ENCODE measurements at regions not wholly inside any gene's neighbourhood (a gene's known extent, or its start where the extent isn't known, plus 50 kb on each side); places are given as distances from the start of the nearest gene placed in this dataset.
"Not testable (repeated sequence)": the region's sequence is repeated elsewhere in the genome, so short reads cannot be mapped to it uniquely, and the experiment has no call there.

DNA sequence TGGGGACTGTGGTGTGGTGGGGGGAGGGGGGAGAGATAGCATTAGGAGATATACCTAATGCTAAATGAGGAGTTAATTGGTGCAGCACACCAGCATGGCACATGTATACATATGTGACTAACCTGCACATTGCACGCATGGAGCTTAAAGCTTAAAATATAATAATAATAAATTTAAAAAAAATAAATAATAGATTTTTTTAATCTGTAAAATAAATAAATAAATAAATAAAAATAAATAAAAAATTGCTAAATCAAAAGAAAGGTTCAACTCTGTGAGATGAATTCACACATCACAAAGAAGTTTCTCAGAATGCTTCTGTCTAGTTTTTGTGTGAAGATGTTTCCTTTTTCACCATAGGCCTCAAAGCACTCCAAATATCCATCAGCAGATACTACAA, 1793.7 kb downstream of the UQCRFS1 start:
- not testable (repeated sequence) for H3K27ac Mint-ChIP-seq; H3K4me3 Mint-ChIP-seq; ATAC-seq; H3K27me3 Mint-ChIP-seq; DNase-seq (ENCODE audit: low spot score); H3K4me1 Mint-ChIP-seq (ENCODE audit: low read depth in 2 of 2)
- peaks cover 28% of the 10 kb centered on the region for H3K36me3 Mint-ChIP-seq
- H3K9me3 Mint-ChIP-seq: peaks cover 44% of the 10 kb centered on the region

DNA sequence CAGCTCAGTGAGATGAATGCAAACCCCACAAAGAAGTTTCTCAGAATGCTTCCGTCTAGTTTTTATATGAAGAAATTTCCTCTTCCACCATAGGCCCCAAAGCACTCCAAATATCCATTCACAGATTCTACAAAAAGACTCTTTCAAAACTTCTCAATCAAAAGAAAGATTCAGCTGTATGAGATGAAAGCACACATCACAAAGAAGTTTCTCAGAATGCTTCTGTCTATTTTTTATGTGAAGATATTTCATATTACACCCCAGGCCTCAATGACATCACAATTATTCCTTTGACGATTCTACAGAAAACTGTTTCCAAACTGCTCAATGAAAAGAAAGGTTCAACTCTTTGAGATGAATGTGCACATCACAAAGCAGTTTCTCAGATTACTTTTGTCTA, 1819.4 kb downstream of the UQCRFS1 start:
- Mint-ChIP-seq H3K27ac (no peak overlapping the region), H3K36me3 (peaks cover 74% of the 10 kb centered on the region), H3K4me1 (ENCODE audit: low read depth in 2 of 2) (no peaks in the 10 kb centered on the region), H3K9me3 (peaks cover 65% of the 10 kb centered on the region), H3K27me3 (no peaks in the 10 kb centered on the region), H3K4me3 (no peak overlapping the region)
- DNase-seq (ENCODE audit: low spot score): no peak
- no peak for ATAC-seq

DNA sequence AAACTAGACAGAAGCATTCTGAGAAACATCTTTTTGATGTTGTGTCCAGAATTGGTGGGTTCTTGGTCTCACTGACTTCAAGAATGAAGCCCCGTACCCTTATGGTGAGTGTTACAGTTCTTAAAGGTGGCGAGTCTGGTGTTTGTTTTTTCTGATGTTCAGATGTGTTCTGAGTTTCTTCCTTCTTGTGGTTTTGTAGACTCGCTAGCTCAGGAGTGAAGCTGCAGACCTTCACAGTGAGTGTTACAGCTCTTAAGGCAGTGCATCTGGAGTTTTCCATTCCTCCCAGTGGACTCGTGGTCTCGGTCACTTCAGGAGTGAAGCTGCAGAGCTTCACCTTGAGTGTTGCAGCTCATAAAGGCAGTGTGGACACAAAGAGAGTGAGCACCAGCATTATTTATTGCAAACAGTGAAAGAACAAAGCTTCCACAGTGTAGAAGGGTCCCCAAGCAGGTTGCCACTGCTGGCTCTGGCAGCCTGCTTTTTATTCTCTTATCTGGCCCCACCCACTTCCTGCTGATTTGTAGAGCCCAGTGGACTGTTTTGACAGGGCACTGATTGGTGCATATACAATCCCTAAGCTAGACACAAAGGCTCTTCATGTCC, 1820.8 kb downstream of the UQCRFS1 start:
- ATAC-seq: no peak
- H3K27ac Mint-ChIP-seq: no peak overlapping the region

DNA sequence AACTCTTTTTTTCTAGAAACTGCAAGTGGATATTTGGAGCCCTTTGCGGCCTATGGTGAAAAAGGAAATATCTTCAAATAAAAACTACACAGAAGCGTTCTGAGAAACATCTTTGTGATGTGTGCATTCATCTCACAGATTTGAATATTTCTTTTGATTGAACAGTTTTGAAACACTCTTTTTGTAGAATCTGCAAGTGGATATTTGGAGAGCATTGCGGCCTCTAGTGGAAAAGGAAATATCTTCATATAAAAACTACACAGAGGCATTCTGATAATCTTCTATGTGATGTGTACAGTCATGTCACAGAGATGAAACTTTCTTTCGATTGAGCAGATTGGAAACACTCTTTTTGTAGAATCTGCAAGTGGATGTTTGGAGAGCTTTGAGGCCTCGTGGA, 1833.6 kb downstream of the UQCRFS1 start:
- Mint-ChIP-seq H3K9me3 (peaks cover 51% of the 10 kb centered on the region), H3K36me3 (peaks cover 51% of the 10 kb centered on the region)
- not testable (repeated sequence) for H3K27me3 Mint-ChIP-seq; H3K4me3 Mint-ChIP-seq; DNase-seq (ENCODE audit: low spot score); H3K4me1 Mint-ChIP-seq (ENCODE audit: low read depth in 2 of 2); ATAC-seq; H3K27ac Mint-ChIP-seq

More for the DNA sequence above, 1820.8 kb downstream of the UQCRFS1 start:
- no peak for DNase-seq (ENCODE audit: low spot score)
- no peaks in the 10 kb centered on the region for H3K27me3 Mint-ChIP-seq
- no peak overlapping the region for H3K4me3 Mint-ChIP-seq
- no peaks in the 10 kb centered on the region for H3K4me1 Mint-ChIP-seq (ENCODE audit: low read depth in 2 of 2)
- peaks cover 76% of the 10 kb centered on the region for H3K36me3 Mint-ChIP-seq
- H3K9me3 Mint-ChIP-seq: peaks cover 59% of the 10 kb centered on the region

DNA sequence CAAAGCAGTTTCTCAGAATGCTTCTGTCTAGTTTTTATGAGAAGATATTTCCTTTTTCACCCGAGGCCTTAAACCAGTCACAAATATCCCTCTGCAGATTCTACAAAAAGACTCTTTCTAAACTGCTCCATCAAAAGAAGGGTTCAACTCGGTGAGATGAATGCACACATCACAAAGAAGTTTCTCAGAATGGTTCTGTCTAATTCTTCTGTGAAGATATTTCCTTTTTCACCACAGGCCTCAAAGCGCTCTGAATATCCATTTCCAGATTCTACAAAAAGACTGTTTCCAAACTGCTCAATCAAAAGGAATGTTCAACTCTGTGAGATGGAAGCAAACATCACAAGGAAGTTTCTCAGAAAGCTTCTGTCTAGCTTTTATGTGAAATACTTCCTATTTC, 1843.3 kb downstream of the UQCRFS1 start:
- H3K4me3 Mint-ChIP-seq; H3K27ac Mint-ChIP-seq; H3K4me1 Mint-ChIP-seq (ENCODE audit: low read depth in 2 of 2); H3K27me3 Mint-ChIP-seq; DNase-seq (ENCODE audit: low spot score); ATAC-seq: not testable (repeated sequence)
- Mint-ChIP-seq H3K36me3 (peaks cover 53% of the 10 kb centered on the region), H3K9me3 (peaks cover 72% of the 10 kb centered on the region)

DNA sequence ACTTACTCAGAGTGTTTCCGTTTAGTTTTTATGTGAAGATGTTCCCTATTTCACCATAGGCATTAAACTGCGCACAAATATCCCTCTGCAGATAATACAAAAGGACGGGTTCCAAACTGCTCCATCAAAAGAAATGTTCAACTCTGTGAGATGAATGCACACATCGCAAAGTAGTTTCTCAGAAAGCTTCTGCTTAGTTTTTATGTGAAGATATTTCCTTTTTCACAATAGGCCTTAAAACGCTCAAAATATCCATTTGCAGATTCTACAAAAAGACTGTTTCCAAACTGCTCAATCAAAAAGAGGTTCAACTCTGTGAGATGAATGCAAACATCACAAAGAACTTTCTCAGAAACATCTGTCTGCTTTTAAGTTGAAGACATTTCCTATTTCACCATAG, 1850.5 kb downstream of the UQCRFS1 start:
- Mint-ChIP-seq H3K9me3 (peaks cover 80% of the 10 kb centered on the region), H3K36me3 (peaks cover 62% of the 10 kb centered on the region)
- DNase-seq (ENCODE audit: low spot score); H3K27ac Mint-ChIP-seq; H3K27me3 Mint-ChIP-seq; H3K4me3 Mint-ChIP-seq; ATAC-seq; H3K4me1 Mint-ChIP-seq (ENCODE audit: low read depth in 2 of 2): not testable (repeated sequence)

DNA sequence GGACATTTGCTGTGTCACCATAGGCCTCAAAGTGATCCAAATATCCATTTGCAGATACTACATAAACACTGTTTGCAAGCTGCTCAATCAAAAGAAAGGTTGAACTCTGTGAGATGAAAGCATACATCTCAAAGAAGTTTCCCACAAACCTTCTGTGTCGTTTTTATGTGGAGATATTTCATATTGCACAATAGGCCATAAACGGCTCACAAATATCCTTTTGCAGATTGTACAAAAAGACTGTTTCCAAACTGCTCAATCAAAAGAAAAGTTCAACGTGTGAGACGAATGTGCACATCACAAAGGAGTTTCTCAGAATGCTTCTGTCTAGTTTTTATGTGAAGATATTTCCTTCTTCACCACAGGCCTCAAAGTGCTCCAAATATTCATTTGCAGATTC, 1857.4 kb downstream of the UQCRFS1 start:
- not testable (repeated sequence) for H3K27ac Mint-ChIP-seq; ATAC-seq; DNase-seq (ENCODE audit: low spot score)

More for the DNA sequence above, 1857.4 kb downstream of the UQCRFS1 start:
- Mint-ChIP-seq H3K36me3 (peaks cover 78% of the 10 kb centered on the region), H3K9me3 (peaks cover 82% of the 10 kb centered on the region)
- not testable (repeated sequence) for H3K4me1 Mint-ChIP-seq (ENCODE audit: low read depth in 2 of 2); H3K4me3 Mint-ChIP-seq; H3K27me3 Mint-ChIP-seq
